Smooth muscle cell (in vitro differentiated cells): ENCODE measurements at regions not wholly inside any gene's neighbourhood (a gene's known extent, or its start where the extent isn't known, plus 50 kb on each side); places are given as distances from the start of the nearest gene placed in this dataset.

Experiments used
- DNase-seq: peaks from one replicate; lab custom pipeline; 2025; ENCODE audit not compliant: unreplicated experiment; lab: John Stamatoyannopoulos, UW
- H2AFZ ChIP-seq: fragments of 200-600 bp; sonication (generic); 2 replicates; pipeline ENCODE4 v1.6.0; 2016; ENCODE audit warnings: antibody characterized with exemption, low read depth, mild to moderate bottlenecking
- H3F3A ChIP-seq: fragments of 200-600 bp; sonication (generic); 2 replicates; pipeline ENCODE4 v1.6.0; 2017; ENCODE audit warnings: antibody characterized with exemption, low read depth
- H3K27ac ChIP-seq: fragments of 200-600 bp; sonication (generic); 2 replicates; pipeline ENCODE4 v1.5.1; 2016; ENCODE audit warnings: low read depth, mild to moderate bottlenecking
- H3K27me3 ChIP-seq: fragments of 200-600 bp; sonication (generic); 2 replicates; pipeline ENCODE4 v1.6.1; 2016; ENCODE audit warnings: low read depth, mild to moderate bottlenecking
- H3K36me3 ChIP-seq: fragments of 200-600 bp; sonication (generic); 2 replicates; pipeline ENCODE4 v1.5.1; 2016; ENCODE audit warnings: low read depth
- H3K4me1 ChIP-seq: fragments of 200-600 bp; sonication (generic); 2 replicates; pipeline ENCODE4 v1.5.1; 2016; ENCODE audit warnings: low read depth
- H3K4me2 ChIP-seq: fragments of 200-600 bp; sonication (generic); 2 replicates; pipeline ENCODE4 v1.6.0; 2016; ENCODE audit warnings: mild to moderate bottlenecking
- H3K4me3 ChIP-seq: fragments of 200-600 bp; sonication (generic); 2 replicates; pipeline ENCODE4 v1.5.1; 2016; ENCODE audit warnings: mild to moderate bottlenecking
- H3K79me2 ChIP-seq: fragments of 200-600 bp; sonication (generic); 2 replicates; pipeline ENCODE4 v1.6.0; 2016; ENCODE audit warnings: low read depth, mild to moderate bottlenecking
- H3K9ac ChIP-seq: fragments of 200-600 bp; sonication (generic); 2 replicates; pipeline ENCODE4 v1.6.0; 2016; ENCODE audit warnings: low read depth
- H3K9me3 ChIP-seq: fragments of 200-600 bp; sonication (generic); replicated peaks from 2 replicates; pipeline ENCODE4 v1.5.1; 2016; ENCODE audit warnings: low read depth
- H4K20me1 ChIP-seq: fragments of 200-600 bp; sonication (generic); 2 replicates; pipeline ENCODE4 v1.6.0; 2016; ENCODE audit warnings: low read depth
- CTCF ChIP-seq: fragments of 200-600 bp; sonication (generic); IDR thresholded peaks from 2 replicates; pipeline ENCODE4 v1.5.1; 2017; ENCODE audit warnings: borderline replicate concordance, mild to moderate bottlenecking, antibody characterized with exemption; ENCODE audit not compliant: insufficient read depth, poor library complexity, severe bottlenecking
- WGBS: methylation state at CpG from one replicate; pipeline ENCODE4 v1.1.7; 2016; ENCODE audit warnings: low lambda C conversion rate; 5-methylcytosine and 5-hydroxymethylcytosine counted together

- Histone ChIP-seq H4K20me1 (no peaks in the 10 kb centered on the region), H3K27ac (no peak overlapping the region), H3K27me3 (no peaks in the 10 kb centered on the region), H2AFZ (no peak overlapping the region), H3F3A (no peaks in the 10 kb centered on the region), H3K79me2 (no peaks in the 10 kb centered on the region), H3K36me3 (no peaks in the 10 kb centered on the region), H3K4me2 (no peak overlapping the region), H3K9ac (no peak overlapping the region), H3K9me3 (no peaks in the 10 kb centered on the region), H3K4me3 (no peak overlapping the region), H3K4me1 (peaks cover 7% of the 10 kb centered on the region)
- 94% methylated on average over 2 of the region's 2 CpGs for WGBS
- no peak for DNase-seq
- TF ChIP-seq CTCF: no peak
These were observed 280.2 kb downstream of the ADGB start for GRCh38 chr6:146878952-146879340.

- Histone ChIP-seq H3K27ac (no peak overlapping the region), H2AFZ (no peak overlapping the region), H4K20me1 (no peaks in the 10 kb centered on the region), H3F3A (no peaks in the 10 kb centered on the region), H3K4me3 (no peak overlapping the region), H3K4me1 (peaks cover 7% of the 10 kb centered on the region), H3K27me3 (no peaks in the 10 kb centered on the region), H3K9me3 (no peaks in the 10 kb centered on the region), H3K4me2 (no peak overlapping the region), H3K9ac (no peak overlapping the region), H3K36me3 (no peaks in the 10 kb centered on the region), H3K79me2 (no peaks in the 10 kb centered on the region)
- DNase-seq: no peak
- 76% methylated on average over 4 of the region's 4 CpGs for WGBS
- no peak for TF ChIP-seq CTCF
These were observed 280.8 kb downstream of the ADGB start for GRCh38 chr6:146879406-146880117.

GRCh38 chr6:146881228-146882181 lies 282.7 kb downstream of the ADGB start:
- Histone ChIP-seq H3K4me2 (peak overlapping the region; percentile 14), H3K4me1 (peaks cover 7% of the 10 kb centered on the region), H3K9me3 (no peaks in the 10 kb centered on the region), H3K79me2 (no peaks in the 10 kb centered on the region), H3K27me3 (no peaks in the 10 kb centered on the region), H4K20me1 (no peaks in the 10 kb centered on the region), H3F3A (no peaks in the 10 kb centered on the region), H3K9ac (no peak overlapping the region), H2AFZ (peak overlapping the region; percentile 75), H3K27ac (no peak overlapping the region), H3K4me3 (no peak overlapping the region), H3K36me3 (no peaks in the 10 kb centered on the region)
- 57% methylated on average over 9 of the region's 9 CpGs for WGBS
- no peak for TF ChIP-seq CTCF
- DNase-seq: no peak
